GM10248 (cell line): ENCODE measurements at regions not wholly inside any gene's neighbourhood (a gene's known extent, or its start where the extent isn't known, plus 50 kb on each side); places are given as distances from the start of the nearest gene placed in this dataset.

ENCODE experiments used
- CTCF ChIA-PET: fragments of 300-600 bp; sonication (Branson Sonifier 250); formaldehyde crosslinking; extraction: SDS; loops from one replicate; lab custom pipeline; 2021; ENCODE audit warnings: antibody characterized with exemption; lab: Yijun Ruan, JAX
- POLR2A ChIA-PET: fragments of 350-650 bp; sonication (Branson Sonifier 250); formaldehyde crosslinking; extraction: SDS; loops from one replicate; lab custom pipeline; 2020; ENCODE audit warnings: antibody characterized with exemption; lab: Yijun Ruan, JAX
- DNase-seq: peaks from one replicate; pipeline ENCODE4 v3.0.0; 2012; ENCODE audit errors: extremely low spot score
- CTCF ChIP-seq: IDR thresholded peaks from 2 replicates; pipeline ENCODE4 v1.5.1; 2012; ENCODE audit warnings: mild to moderate bottlenecking, low read depth; ENCODE audit errors: extremely low read depth, missing control alignments, control extremely low read depth

GRCh38 chr15:61715082-61715481, 345.2 kb downstream of the VPS13C start:
- DNase-seq, result no peak
- POLR2A ChIA-PET, result no interaction called here
- CTCF ChIA-PET, result interaction anchor here (1.2 kb wide), 1 partner anchor 13 kb away, joined by 4 read pairs; no protein-coding TSS in a partner anchor
- no peak for TF ChIP-seq CTCF

- ChIA-PET CTCF (no interaction called here), POLR2A (no interaction called here)
- no peak for DNase-seq
- TF ChIP-seq CTCF, result no peak
These were observed 348.0 kb downstream of the VPS13C start for GRCh38 chr15:61712129-61712759.

- POLR2A ChIA-PET, result no interaction called here
- no peak for TF ChIP-seq CTCF
- CTCF ChIA-PET, result no interaction called here
- no peak for DNase-seq
These were observed 357.8 kb downstream of the VPS13C start for GRCh38 chr15:61702224-61703020.

- CTCF ChIA-PET, result no interaction called here
These were observed 358.8 kb downstream of the VPS13C start for GRCh38 chr15:61701455-61701854.

GRCh38 chr15:61700803-61701202, 359.4 kb downstream of the VPS13C start:
- ChIA-PET CTCF (no interaction called here), POLR2A (no interaction called here)
- no peak for TF ChIP-seq CTCF
- no peak for DNase-seq

More at GRCh38 chr15:61701455-61701854, 358.8 kb downstream of the VPS13C start:
- DNase-seq, result no peak
- no peak for TF ChIP-seq CTCF
- POLR2A ChIA-PET, result no interaction called here

- no peak for TF ChIP-seq CTCF
- CTCF ChIA-PET, result interaction anchor here (1.5 kb wide), 1 partner anchor 26 kb away, joined by 3 read pairs; no protein-coding TSS in a partner anchor
- no peak for DNase-seq
- POLR2A ChIA-PET, result no interaction called here
These were observed 362.5 kb downstream of the VPS13C start for GRCh38 chr15:61697796-61698195.
